HG03103 (cell line): ENCODE measurements at regions not wholly inside any gene's neighbourhood (a gene's known extent, or its start where the extent isn't known, plus 50 kb on each side); places are given as distances from the start of the nearest gene placed in this dataset.

Experiments
- ATAC-seq: cut with Tn5 transposase; IDR thresholded peaks from one replicate; pipeline ENCODE4 v1.9.1; 2021; ENCODE audit warnings: low read depth; ENCODE audit not compliant: unreplicated experiment

- ATAC-seq = no peak
Measured at GRCh38 chr17:5635949-5636348, 51.6 kb upstream of the NLRP1 start.

- ATAC-seq = no peak
Measured at GRCh38 chr17:5638596-5638995, 54.3 kb upstream of the NLRP1 start.

- ATAC-seq = no peak
Measured at GRCh38 chr17:5640726-5641125, 56.4 kb upstream of the NLRP1 start.

- ATAC-seq = no peak
Measured at GRCh38 chr17:5642752-5643151, 58.4 kb upstream of the NLRP1 start.

GRCh38 chr17:5644065-5644464 lies 59.8 kb upstream of the NLRP1 start:
- ATAC-seq = no peak

GRCh38 chr17:5651348-5651747 lies 67.0 kb upstream of the NLRP1 start:
- no peak for ATAC-seq

- ATAC-seq = no peak
Measured at GRCh38 chr17:5661491-5662125, 77.3 kb upstream of the NLRP1 start.

- no peak for ATAC-seq
Measured at GRCh38 chr17:5662409-5663085, 78.2 kb upstream of the NLRP1 start.

- no peak for ATAC-seq
Measured at GRCh38 chr17:5665164-5665563, 80.9 kb upstream of the NLRP1 start.

- ATAC-seq = no peak
Measured at GRCh38 chr17:5667871-5668270, 83.6 kb upstream of the NLRP1 start.

GRCh38 chr17:5668557-5669138 lies 84.3 kb upstream of the NLRP1 start:
- ATAC-seq = no peak

GRCh38 chr17:5669191-5669590 lies 84.9 kb upstream of the NLRP1 start:
- no peak for ATAC-seq

- ATAC-seq = no peak
Measured at GRCh38 chr17:5672141-5672540, 87.8 kb upstream of the NLRP1 start.

GRCh38 chr17:5672815-5673430 lies 88.6 kb upstream of the NLRP1 start:
- no peak for ATAC-seq

GRCh38 chr17:5675625-5676421 lies 91.5 kb upstream of the NLRP1 start:
- no peak for ATAC-seq

- ATAC-seq = no peak
Measured at GRCh38 chr17:5677620-5678019, 93.3 kb upstream of the NLRP1 start.

- ATAC-seq = no peak
Measured at GRCh38 chr17:5678171-5678570, 93.9 kb upstream of the NLRP1 start.

- ATAC-seq = no peak
Measured at GRCh38 chr17:5680766-5681165, 96.5 kb upstream of the NLRP1 start.

GRCh38 chr17:5683241-5683640 lies 98.9 kb upstream of the NLRP1 start:
- ATAC-seq = no peak

- no peak for ATAC-seq
Measured at GRCh38 chr17:5686074-5686635, 101.8 kb upstream of the NLRP1 start.

- no peak for ATAC-seq
Measured at GRCh38 chr17:5687646-5688045, 103.3 kb upstream of the NLRP1 start.
